ENCODE measurements at regions not wholly inside any gene's neighbourhood (a gene's known extent, or its start where the extent isn't known, plus 50 kb on each side); places are given as distances from the start of the nearest gene placed in this dataset.

- H3K27ac ChIP-seq (replicated peaks in 1 of 4) = no peak overlapping the region
- intact Hi-C loops (cut with DNase I) = no loop called here
- H3K4me3 ChIP-seq = no peak overlapping the region
- 84% methylated on average over 3 of the region's 3 CpGs for WGBS
- no peak for TF ChIP-seq POLR2AphosphoS5 (IDR thresholded peaks at IDR 0.05)
- TF ChIP-seq EP300 (IDR thresholded peaks at IDR 0.05) = no peak
- no peak for TF ChIP-seq POLR2A (IDR thresholded peaks at IDR 0.05; ENCODE audit: low read depth)
- no peak for TF ChIP-seq CTCF (IDR thresholded peaks at IDR 0.05)
- no peaks in the 10 kb centered on the region for H3K36me3 ChIP-seq
- H3K4me1 ChIP-seq = no peaks in the 10 kb centered on the region
- DNase-seq (ENCODE audit: extremely low spot score) = no peak
- H3K27me3 ChIP-seq = no peaks in the 10 kb centered on the region
- H3K9me3 ChIP-seq = no peaks in the 10 kb centered on the region
Observed at GRCh38 chr5:109610581-109610980, 79.1 kb upstream of the MAN2A1 start.

- Histone ChIP-seq H3K36me3 (no peaks in the 10 kb centered on the region), H3K9me3 (no peaks in the 10 kb centered on the region), H3K27me3 (no peaks in the 10 kb centered on the region), H3K4me1 (no peaks in the 10 kb centered on the region), H3K4me3 (no peak overlapping the region), H3K27ac (replicated peaks in 1 of 4) (no peak overlapping the region)
- intact Hi-C loops (cut with DNase I) = no loop called here
- no peak for DNase-seq (ENCODE audit: extremely low spot score)
- WGBS = 81% methylated on average over 3 of the region's 3 CpGs
- no peak for TF ChIP-seq EP300 (IDR thresholded peaks at IDR 0.05)
- TF ChIP-seq CTCF (IDR thresholded peaks at IDR 0.05) = no peak
- TF ChIP-seq POLR2A (IDR thresholded peaks at IDR 0.05; ENCODE audit: low read depth) = no peak
- no peak for TF ChIP-seq POLR2AphosphoS5 (IDR thresholded peaks at IDR 0.05)
Observed at GRCh38 chr5:109605207-109605730, 84.5 kb upstream of the MAN2A1 start.

- no peaks in the 10 kb centered on the region for H3K36me3 ChIP-seq
- DNase-seq (ENCODE audit: extremely low spot score) = no peak
- no peak overlapping the region for H3K27ac ChIP-seq (replicated peaks in 1 of 4)
- H3K9me3 ChIP-seq = no peaks in the 10 kb centered on the region
- H3K4me1 ChIP-seq = no peaks in the 10 kb centered on the region
- TF ChIP-seq POLR2AphosphoS5 (IDR thresholded peaks at IDR 0.05) (no peak), CTCF (IDR thresholded peaks at IDR 0.05) (no peak), POLR2A (IDR thresholded peaks at IDR 0.05; ENCODE audit: low read depth) (no peak), EP300 (IDR thresholded peaks at IDR 0.05) (no peak)
- no peak overlapping the region for H3K4me3 ChIP-seq
- WGBS = 96% methylated on average over 1 of the region's 1 CpG
- intact Hi-C loops (cut with DNase I) = no loop called here
- no peaks in the 10 kb centered on the region for H3K27me3 ChIP-seq
Observed at GRCh38 chr5:109604758-109605157, 85.0 kb upstream of the MAN2A1 start.

GRCh38 chr5:109601736-109602135 lies 88.0 kb upstream of the MAN2A1 start:
- no peaks in the 10 kb centered on the region for H3K36me3 ChIP-seq
- H3K4me3 ChIP-seq = no peak overlapping the region
- 93% methylated on average over 3 of the region's 3 CpGs for WGBS
- intact Hi-C loops (cut with DNase I) = no loop called here
- no peaks in the 10 kb centered on the region for H3K27me3 ChIP-seq
- no peak overlapping the region for H3K27ac ChIP-seq (replicated peaks in 1 of 4)
- no peak for TF ChIP-seq CTCF (IDR thresholded peaks at IDR 0.05)
- no peak for TF ChIP-seq POLR2AphosphoS5 (IDR thresholded peaks at IDR 0.05)
- TF ChIP-seq POLR2A (IDR thresholded peaks at IDR 0.05; ENCODE audit: low read depth) = no peak
- TF ChIP-seq EP300 (IDR thresholded peaks at IDR 0.05) = no peak
- DNase-seq (ENCODE audit: extremely low spot score) = no peak
- H3K9me3 ChIP-seq = no peaks in the 10 kb centered on the region
- H3K4me1 ChIP-seq = no peaks in the 10 kb centered on the region

GRCh38 chr5:109597893-109598292 lies 91.8 kb upstream of the MAN2A1 start:
- no peak overlapping the region for H3K4me3 ChIP-seq
- no peaks in the 10 kb centered on the region for H3K9me3 ChIP-seq
- H3K27me3 ChIP-seq = no peaks in the 10 kb centered on the region
- H3K4me1 ChIP-seq = no peaks in the 10 kb centered on the region
- 72% methylated on average over 4 of the region's 4 CpGs for WGBS
- no peak for TF ChIP-seq CTCF (IDR thresholded peaks at IDR 0.05)
- TF ChIP-seq POLR2A (IDR thresholded peaks at IDR 0.05; ENCODE audit: low read depth) = no peak
- no peak for TF ChIP-seq POLR2AphosphoS5 (IDR thresholded peaks at IDR 0.05)
- no peak for TF ChIP-seq EP300 (IDR thresholded peaks at IDR 0.05)
- DNase-seq (ENCODE audit: extremely low spot score) = no peak
- intact Hi-C loops (cut with DNase I) = no loop called here
- H3K36me3 ChIP-seq = no peaks in the 10 kb centered on the region
- H3K27ac ChIP-seq (replicated peaks in 1 of 4) = no peak overlapping the region
